HEK293T (cell line): ENCODE measurements at regions not wholly inside any gene's neighbourhood (a gene's known extent, or its start where the extent isn't known, plus 50 kb on each side); places are given as distances from the start of the nearest gene placed in this dataset.

Experiments
- CTCF ChIA-PET: fragments of 350-600 bp; formaldehyde crosslinking; extraction: SDS; loops from one replicate; lab custom pipeline; 2021; ENCODE audit warnings: antibody characterized with exemption, inconsistent platforms; lab: Yijun Ruan, JAX
- POLR2A ChIA-PET: fragments of 350-600 bp; formaldehyde crosslinking; extraction: SDS; loops from one replicate; lab custom pipeline; 2020; ENCODE audit warnings: antibody characterized with exemption, inconsistent platforms; lab: Yijun Ruan, JAX
- DNase-seq: peaks from one replicate; pipeline ENCODE4 v3.0.0; 2012; ENCODE audit warnings: mixed read lengths; ENCODE audit errors: extremely low spot score
- ARNT ChIP-seq: fragments of 450-650 bp; IDR thresholded peaks from 2 replicates; pipeline ENCODE4 v1.6.1; 2017; ENCODE audit warnings: mild to moderate bottlenecking
- BHLHE40 ChIP-seq: fragments of 450-650 bp; IDR thresholded peaks from 2 replicates; pipeline ENCODE4 v1.6.1; 2016; ENCODE audit warnings: mild to moderate bottlenecking, moderate library complexity, borderline replicate concordance
- CTBP1 ChIP-seq: fragments of 450-650 bp; IDR thresholded peaks from 2 replicates; pipeline ENCODE4 v1.6.1; 2016; ENCODE audit warnings: borderline replicate concordance
- ELF4 ChIP-seq: fragments of 450-650 bp; IDR thresholded peaks from 2 replicates; pipeline ENCODE4 v1.6.1; 2017; ENCODE audit warnings: antibody characterized with exemption
- FOXA1 ChIP-seq: fragments of 450-650 bp; IDR thresholded peaks from 2 replicates; pipeline ENCODE4 v1.6.1; 2016; ENCODE audit warnings: mild to moderate bottlenecking
- FOXK2 ChIP-seq: fragments of 450-650 bp; IDR thresholded peaks from 2 replicates; pipeline ENCODE4 v1.6.1; 2016; ENCODE audit warnings: mild to moderate bottlenecking
- FOXM1 ChIP-seq: fragments of 450-650 bp; IDR thresholded peaks from 2 replicates; pipeline ENCODE4 v1.6.1; 2017; ENCODE audit warnings: mild to moderate bottlenecking, borderline replicate concordance
- HDGF ChIP-seq: fragments of 450-650 bp; IDR thresholded peaks from 2 replicates; pipeline ENCODE4 v1.6.1; 2017; ENCODE audit warnings: antibody characterized with exemption, borderline replicate concordance
- L3MBTL2 ChIP-seq: fragments of 450-650 bp; conservative IDR thresholded peaks from 2 replicates; pipeline ENCODE4 v1.6.1; 2016; ENCODE audit warnings: mild to moderate bottlenecking
- LEF1 ChIP-seq: fragments of 450-650 bp; IDR thresholded peaks from 2 replicates; pipeline ENCODE4 v1.6.1; 2017; ENCODE audit warnings: mild to moderate bottlenecking, borderline replicate concordance
- NFRKB ChIP-seq: fragments of 450-650 bp; IDR thresholded peaks from 2 replicates; pipeline ENCODE4 v1.6.1; 2016; ENCODE audit warnings: mild to moderate bottlenecking, moderate library complexity
- PKNOX1 ChIP-seq: fragments of 450-650 bp; IDR thresholded peaks from 2 replicates; pipeline ENCODE4 v1.6.1; 2016
- SP1 ChIP-seq: fragments of 450-650 bp; IDR thresholded peaks from 2 replicates; pipeline ENCODE4 v1.6.1; 2017
- SUZ12 ChIP-seq: fragments of 450-650 bp; IDR thresholded peaks from 2 replicates; pipeline ENCODE4 v1.6.1; 2016; ENCODE audit warnings: mild to moderate bottlenecking
- TARDBP ChIP-seq: fragments of 450-650 bp; IDR thresholded peaks from 2 replicates; pipeline ENCODE4 v1.6.1; 2016
- ZNF384 ChIP-seq: fragments of 450-650 bp; IDR thresholded peaks from 2 replicates; pipeline ENCODE4 v1.6.1; 2016

GRCh38 chr11:95556342-95557163 lies 233.0 kb downstream of the FAM76B start:
- no peak for DNase-seq
- TF ChIP-seq LEF1 (no peak), L3MBTL2 (no peak), ELF4 (no peak), ARNT (no peak), SP1 (no peak), BHLHE40 (no peak), FOXK2 (no peak), FOXA1 (no peak), ZNF384 (no peak), FOXM1 (no peak), NFRKB (no peak), HDGF (no peak), CTBP1 (no peak), PKNOX1 (no peak)
- CTCF ChIA-PET: no interaction called here
- POLR2A ChIA-PET: no interaction called here

- DNase-seq: no peak
- CTCF ChIA-PET: interaction anchor here (1.0 kb wide), 1 partner anchor 42 kb away, joined by 3 read pairs; no protein-coding TSS in a partner anchor
- POLR2A ChIA-PET: no interaction called here
- TF ChIP-seq L3MBTL2 (no peak), SUZ12 (no peak), PKNOX1 (no peak), ELF4 (no peak), FOXM1 (no peak), ARNT (no peak), TARDBP (no peak), HDGF (no peak), ZNF384 (no peak), NFRKB (no peak)
These were observed 233.6 kb downstream of the FAM76B start for GRCh38 chr11:95556011-95556341.

GRCh38 chr11:95554911-95555310 lies 234.7 kb downstream of the FAM76B start:
- no peak for DNase-seq
- POLR2A ChIA-PET: no interaction called here
- TF ChIP-seq LEF1: no peak
- TF ChIP-seq FOXK2: no peak
- TF ChIP-seq L3MBTL2: no peak
- TF ChIP-seq BHLHE40: no peak
- no peak for TF ChIP-seq NFRKB
- TF ChIP-seq SUZ12: no peak
- CTCF ChIA-PET: interaction anchor here (1.0 kb wide), 1 partner anchor 41 kb away, joined by 3 read pairs; no protein-coding TSS in a partner anchor

- TF ChIP-seq CTBP1: no peak
- TF ChIP-seq FOXA1: no peak
- TF ChIP-seq ELF4: no peak
- no peak for TF ChIP-seq LEF1
- no peak for TF ChIP-seq BHLHE40
- no peak for TF ChIP-seq ZNF384
- TF ChIP-seq FOXK2: no peak
- no peak for TF ChIP-seq L3MBTL2
- no peak for TF ChIP-seq HDGF
- no peak for TF ChIP-seq SUZ12
- no peak for TF ChIP-seq ARNT
- no peak for TF ChIP-seq NFRKB
- ChIA-PET CTCF (no interaction called here), POLR2A (no interaction called here)
- DNase-seq: no peak
These were observed 240.3 kb downstream of the FAM76B start for GRCh38 chr11:95549301-95549700.

GRCh38 chr11:95548416-95548815 lies 241.2 kb downstream of the FAM76B start:
- TF ChIP-seq ARNT (no peak), TARDBP (no peak), ZNF384 (no peak), FOXK2 (no peak), FOXA1 (no peak), L3MBTL2 (no peak), PKNOX1 (no peak), SUZ12 (no peak), NFRKB (no peak)
- DNase-seq: no peak
- POLR2A ChIA-PET: no interaction called here
- CTCF ChIA-PET: no interaction called here

GRCh38 chr11:95547976-95548375 lies 241.6 kb downstream of the FAM76B start:
- CTCF ChIA-PET: no interaction called here
- DNase-seq: no peak
- POLR2A ChIA-PET: no interaction called here
- TF ChIP-seq L3MBTL2 (no peak), NFRKB (no peak), CTBP1 (no peak), HDGF (no peak), ARNT (no peak), BHLHE40 (no peak)
